Chondrocyte (in vitro differentiated cells): ENCODE measurements at regions not wholly inside any gene's neighbourhood (a gene's known extent, or its start where the extent isn't known, plus 50 kb on each side); places are given as distances from the start of the nearest gene placed in this dataset.

ENCODE experiments used
- DNase-seq: peaks from one replicate; pipeline ENCODE4 v3.0.0; 2021; ENCODE audit warnings: mixed read lengths, low spot score
- H3K27ac Mint-ChIP-seq: one replicate; pipeline ENCODE4 v1.8.0; 2021; ENCODE audit warnings: mild to moderate bottlenecking, moderate library complexity, mixed read lengths; ENCODE audit not compliant: unreplicated experiment
- H3K27me3 Mint-ChIP-seq: 2 replicates; pipeline ENCODE4 v1.8.0; 2021; ENCODE audit warnings: low read depth, mixed read lengths
- H3K36me3 Mint-ChIP-seq: 2 replicates; pipeline ENCODE4 v1.8.0; 2021; ENCODE audit warnings: low read depth, mixed read lengths
- H3K4me1 Mint-ChIP-seq: 2 replicates; pipeline ENCODE4 v1.8.0; 2021; ENCODE audit warnings: low read depth, mild to moderate bottlenecking, mixed read lengths
- H3K4me3 Mint-ChIP-seq: one replicate; pipeline ENCODE4 v1.8.0; 2021; ENCODE audit warnings: mild to moderate bottlenecking, moderate library complexity, mixed read lengths; ENCODE audit not compliant: unreplicated experiment
- H3K9me3 Mint-ChIP-seq: 2 replicates; pipeline ENCODE4 v1.8.0; 2021; ENCODE audit warnings: low read depth, mixed read lengths
- TF ChIP-seq, protein P1 (sequence below): fragments of 200-600 bp; sonication (generic); IDR thresholded peaks from 2 replicates; pipeline ENCODE4 v1.5.0; 2021; ENCODE audit warnings: antibody characterized with exemption, mild to moderate bottlenecking, moderate library complexity

DNA sequence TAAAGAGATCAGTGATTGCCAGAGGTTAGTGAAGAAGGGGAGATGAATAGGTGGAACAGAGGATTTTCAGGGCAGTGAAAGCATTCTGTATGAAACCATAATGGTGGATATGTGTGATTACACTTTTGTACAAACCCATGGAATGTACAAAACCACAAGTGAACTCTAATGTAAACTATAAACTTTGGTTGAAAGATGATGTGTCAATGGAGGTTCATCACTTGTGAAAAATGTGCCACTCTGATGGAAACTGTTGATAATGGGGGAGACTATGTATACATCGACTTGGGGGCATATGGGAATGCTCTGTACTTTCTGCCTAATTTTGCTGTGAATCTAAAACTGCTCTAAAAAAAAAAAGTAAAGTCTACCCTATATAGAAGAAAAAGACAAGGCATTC is 68.7 kb upstream of the ARHGEF3 start:
- H3K9me3 Mint-ChIP-seq, result no peaks in the 10 kb centered on the region
- TF ChIP-seq, protein P1, sequence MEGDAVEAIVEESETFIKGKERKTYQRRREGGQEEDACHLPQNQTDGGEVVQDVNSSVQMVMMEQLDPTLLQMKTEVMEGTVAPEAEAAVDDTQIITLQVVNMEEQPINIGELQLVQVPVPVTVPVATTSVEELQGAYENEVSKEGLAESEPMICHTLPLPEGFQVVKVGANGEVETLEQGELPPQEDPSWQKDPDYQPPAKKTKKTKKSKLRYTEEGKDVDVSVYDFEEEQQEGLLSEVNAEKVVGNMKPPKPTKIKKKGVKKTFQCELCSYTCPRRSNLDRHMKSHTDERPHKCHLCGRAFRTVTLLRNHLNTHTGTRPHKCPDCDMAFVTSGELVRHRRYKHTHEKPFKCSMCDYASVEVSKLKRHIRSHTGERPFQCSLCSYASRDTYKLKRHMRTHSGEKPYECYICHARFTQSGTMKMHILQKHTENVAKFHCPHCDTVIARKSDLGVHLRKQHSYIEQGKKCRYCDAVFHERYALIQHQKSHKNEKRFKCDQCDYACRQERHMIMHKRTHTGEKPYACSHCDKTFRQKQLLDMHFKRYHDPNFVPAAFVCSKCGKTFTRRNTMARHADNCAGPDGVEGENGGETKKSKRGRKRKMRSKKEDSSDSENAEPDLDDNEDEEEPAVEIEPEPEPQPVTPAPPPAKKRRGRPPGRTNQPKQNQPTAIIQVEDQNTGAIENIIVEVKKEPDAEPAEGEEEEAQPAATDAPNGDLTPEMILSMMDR, result no peak
- H3K27ac Mint-ChIP-seq, result no peak overlapping the region
- H3K4me1 Mint-ChIP-seq, result peaks cover 9% of the 10 kb centered on the region
- no peak for DNase-seq
- H3K27me3 Mint-ChIP-seq, result no peaks in the 10 kb centered on the region
- H3K36me3 Mint-ChIP-seq, result no peaks in the 10 kb centered on the region
- no peak overlapping the region for H3K4me3 Mint-ChIP-seq

GRCh38 chr3:56869157-56869889 is 67.6 kb upstream of the ARHGEF3 start:
- TF ChIP-seq, protein P1, result no peak
- no peaks in the 10 kb centered on the region for H3K9me3 Mint-ChIP-seq
- DNase-seq, result no peak
- no peaks in the 10 kb centered on the region for H3K36me3 Mint-ChIP-seq
- no peak overlapping the region for H3K4me3 Mint-ChIP-seq
- no peak overlapping the region for H3K27ac Mint-ChIP-seq
- H3K4me1 Mint-ChIP-seq, result peaks cover 9% of the 10 kb centered on the region
- H3K27me3 Mint-ChIP-seq, result no peaks in the 10 kb centered on the region

DNA sequence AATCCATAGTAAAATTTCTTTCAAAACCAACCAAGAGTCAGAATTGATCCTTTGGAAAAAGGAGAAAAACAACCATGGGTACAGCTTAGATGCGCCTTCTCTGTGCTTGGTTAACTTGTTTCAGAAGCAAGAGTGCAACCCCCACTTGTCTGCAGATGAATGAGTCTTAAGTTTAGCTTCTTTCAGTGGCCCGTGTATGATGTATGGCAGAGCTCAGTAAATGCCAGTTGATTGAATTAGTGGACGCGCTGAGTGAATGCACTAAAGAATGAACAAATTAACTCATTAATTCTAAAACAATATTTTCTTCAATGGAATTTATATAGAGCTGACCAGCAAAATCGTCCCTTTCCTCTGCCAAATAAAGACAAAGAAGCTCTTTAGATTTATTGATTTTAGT is 67.0 kb upstream of the ARHGEF3 start:
- H3K4me3 Mint-ChIP-seq, result no peak overlapping the region
- peaks cover 9% of the 10 kb centered on the region for H3K4me1 Mint-ChIP-seq
- TF ChIP-seq, protein P1, result no peak
- H3K27ac Mint-ChIP-seq, result no peak overlapping the region
- no peak for DNase-seq
- H3K27me3 Mint-ChIP-seq, result no peaks in the 10 kb centered on the region
- no peaks in the 10 kb centered on the region for H3K36me3 Mint-ChIP-seq
- H3K9me3 Mint-ChIP-seq, result no peaks in the 10 kb centered on the region

DNA sequence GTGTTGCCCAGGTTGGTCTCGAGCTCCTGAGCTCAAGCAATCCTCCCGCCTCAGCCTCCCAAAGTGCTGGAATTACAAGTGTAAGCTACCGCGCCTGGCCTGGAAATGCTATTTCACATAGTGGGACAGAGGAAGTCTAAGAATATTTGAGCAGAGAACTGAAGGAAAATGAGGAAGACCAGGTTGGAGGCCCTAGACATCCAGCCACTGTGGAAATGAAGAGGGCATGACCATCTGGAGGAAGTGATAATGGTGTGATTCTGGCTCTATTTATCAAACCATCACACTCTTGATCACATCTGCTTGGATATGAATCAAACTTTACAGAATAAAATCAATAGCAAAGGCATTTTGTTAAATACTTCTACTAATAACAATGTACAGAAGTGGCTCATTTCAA is 65.9 kb upstream of the ARHGEF3 start:
- H3K36me3 Mint-ChIP-seq, result no peaks in the 10 kb centered on the region
- peaks cover 13% of the 10 kb centered on the region for H3K4me1 Mint-ChIP-seq
- no peak overlapping the region for H3K4me3 Mint-ChIP-seq

DNA sequence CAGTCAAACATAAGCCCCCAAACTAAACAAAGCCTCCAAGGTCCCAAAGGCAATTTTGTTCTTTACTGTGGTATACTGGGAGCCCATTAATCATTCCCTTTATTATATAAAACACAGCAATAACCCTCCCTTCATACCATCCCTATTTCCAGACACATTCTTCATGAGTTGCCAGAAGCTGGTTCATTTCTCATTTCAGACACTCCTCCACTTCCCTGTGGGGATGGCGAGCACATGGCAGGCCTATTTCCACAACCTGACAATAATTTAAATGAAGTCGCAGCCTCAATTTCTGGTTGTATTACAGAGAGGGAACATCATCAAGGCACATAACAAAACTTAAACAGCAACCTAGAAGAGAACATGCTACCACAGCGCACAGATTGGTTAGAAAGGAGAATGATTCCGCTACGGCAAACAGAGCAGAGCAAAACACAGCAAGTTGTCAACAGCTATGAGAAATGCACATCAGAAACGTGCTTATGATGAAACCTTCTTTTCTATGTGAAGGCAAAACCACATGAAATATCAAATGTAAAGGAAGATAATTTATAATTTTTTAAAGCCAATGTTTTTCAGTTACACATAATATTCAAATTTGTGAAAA is 63.3 kb upstream of the ARHGEF3 start:
- Mint-ChIP-seq H3K4me1 (peaks cover 13% of the 10 kb centered on the region), H3K4me3 (no peak overlapping the region), H3K36me3 (no peaks in the 10 kb centered on the region), H3K27ac (no peak overlapping the region), H3K27me3 (no peaks in the 10 kb centered on the region), H3K9me3 (no peaks in the 10 kb centered on the region)
- DNase-seq, result no peak
- TF ChIP-seq, protein P1, result no peak

More for the DNA sequence above, 65.9 kb upstream of the ARHGEF3 start:
- DNase-seq, result no peak
- TF ChIP-seq, protein P1, result no peak
- Mint-ChIP-seq H3K27ac (no peak overlapping the region), H3K27me3 (no peaks in the 10 kb centered on the region), H3K9me3 (no peaks in the 10 kb centered on the region)
